Large intestine (tissue), 3 donors: ENCODE measurements at regions not wholly inside any gene's neighbourhood (a gene's known extent, or its start where the extent isn't known, plus 50 kb on each side); places are given as distances from the start of the nearest gene placed in this dataset.

Experiments used
- DNase-seq, 2 donors: peaks; one replicate each; pipeline versions ENCODE4 v3.0.0 to v3.0.0-alpha.2; 2013
- H3K27ac ChIP-seq: one replicate; pipeline ENCODE4 v1.5.1; 2013; ENCODE audit warnings: low read length
- H3K27me3 ChIP-seq: 2 replicates; pipeline ENCODE4 v1.6.1; 2013; ENCODE audit warnings: low read length; ENCODE audit not compliant: control insufficient read depth, insufficient read depth
- H3K36me3 ChIP-seq: 2 replicates; pipeline ENCODE4 v1.6.1; 2013; ENCODE audit warnings: low read length; ENCODE audit not compliant: control insufficient read depth, insufficient read depth
- H3K4me1 ChIP-seq: one replicate; pipeline ENCODE4 v1.6.1; 2013; ENCODE audit warnings: low read length; ENCODE audit not compliant: control insufficient read depth, insufficient read depth
- H3K4me3 ChIP-seq: one replicate; pipeline ENCODE4 v1.5.1; 2013; ENCODE audit warnings: low read length
- H3K9me3 ChIP-seq: one replicate; pipeline ENCODE4 v1.6.1; 2013; ENCODE audit warnings: mild to moderate bottlenecking, low read depth, low read length, moderate library complexity; ENCODE audit not compliant: control insufficient read depth
- WGBS: methylation state at CpG from one replicate; pipeline ENCODE4 v1.1.5; 2013; ENCODE audit warnings: low lambda C conversion rate; ENCODE audit not compliant: insufficient coverage; 5-methylcytosine and 5-hydroxymethylcytosine counted together

DNA sequence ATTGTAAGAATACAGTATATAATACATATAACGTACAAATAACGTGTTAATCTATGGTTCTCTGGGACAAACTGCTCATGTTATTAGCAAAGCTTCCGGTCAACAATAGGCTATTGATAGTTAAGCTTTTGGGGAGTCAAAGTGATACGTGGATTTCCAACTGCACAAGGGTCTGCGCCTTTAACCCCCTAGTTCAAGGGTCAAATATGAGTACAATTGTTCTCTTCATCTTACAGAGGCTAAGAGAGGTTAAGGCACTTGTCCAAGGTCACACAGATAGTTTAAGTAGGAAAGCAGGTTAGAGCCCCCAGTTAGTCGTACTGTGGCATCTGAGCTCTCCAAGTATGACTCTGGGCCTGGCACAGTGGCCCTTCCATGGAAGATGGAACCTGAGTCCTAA, 204.3 kb upstream of the KRR1 start:
- Histone ChIP-seq H3K4me3 (no peak overlapping the region), H3K36me3 (no peaks in the 10 kb centered on the region), H3K27me3 (no peaks in the 10 kb centered on the region), H3K9me3 (no peaks in the 10 kb centered on the region), H3K4me1 (no peaks in the 10 kb centered on the region), H3K27ac (no peak overlapping the region)
- WGBS: 93% methylated on average over 2 of the region's 6 CpGs
- no peak for DNase-seq

DNA sequence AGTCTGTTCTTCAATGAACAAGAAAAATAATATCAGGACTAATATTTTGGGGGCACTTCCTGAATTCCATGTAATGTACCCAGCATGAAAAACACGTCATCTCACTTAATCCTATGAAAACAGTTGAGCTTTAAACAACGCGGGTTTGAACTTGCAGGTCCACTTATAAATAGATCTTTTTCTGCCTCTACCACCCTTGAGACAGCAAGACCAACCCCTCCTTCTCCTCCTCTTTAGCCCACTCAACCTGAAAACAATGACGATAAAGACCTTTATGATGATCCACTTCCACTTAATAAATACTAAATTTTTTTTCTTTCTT, 203.9 kb upstream of the KRR1 start:
- no peak for DNase-seq
- H3K9me3 ChIP-seq: no peaks in the 10 kb centered on the region
- no peaks in the 10 kb centered on the region for H3K27me3 ChIP-seq
- no peaks in the 10 kb centered on the region for H3K36me3 ChIP-seq
- H3K4me3 ChIP-seq: no peak overlapping the region
- WGBS: 94% methylated on average over 4 of the region's 4 CpGs
- no peaks in the 10 kb centered on the region for H3K4me1 ChIP-seq
- H3K27ac ChIP-seq: no peak overlapping the region

DNA sequence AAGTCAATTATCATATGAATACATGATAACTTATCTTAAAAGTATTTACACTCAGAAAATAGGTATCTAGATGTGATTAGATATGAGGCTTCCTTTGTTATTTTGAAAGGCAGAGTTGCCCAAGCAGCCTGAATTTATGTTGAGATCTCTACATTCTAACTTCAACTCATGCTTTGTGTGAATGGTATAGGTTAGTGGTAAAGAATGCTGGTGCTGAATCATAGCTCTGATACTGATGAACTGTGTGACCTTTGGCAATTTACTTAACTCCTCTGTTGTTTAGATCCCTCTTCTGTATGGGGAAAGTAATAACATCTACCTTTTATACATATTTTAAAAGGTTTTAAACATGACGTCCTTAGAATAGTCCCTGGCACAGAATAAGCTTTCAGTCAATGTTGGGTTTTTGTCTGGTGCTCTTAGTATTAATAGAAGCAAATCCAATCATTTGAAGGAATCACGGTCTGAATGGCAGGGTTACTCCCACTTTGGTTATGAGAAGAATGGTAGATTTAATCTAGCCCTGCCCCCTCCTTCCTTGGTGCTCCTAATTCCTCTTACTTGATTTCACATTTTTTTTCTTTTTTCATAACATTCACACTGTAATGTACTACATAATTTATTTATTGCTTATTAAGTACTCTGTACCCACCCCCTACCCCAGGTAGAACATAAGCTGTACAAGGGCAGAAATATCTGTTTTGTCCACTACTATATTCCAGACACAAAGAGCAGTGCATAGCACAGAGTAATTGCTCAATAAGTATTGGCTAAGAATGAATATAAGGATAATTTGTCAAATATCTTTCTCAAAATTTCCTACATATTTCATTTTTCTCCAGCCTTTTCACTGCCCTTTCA, 203.3 kb upstream of the KRR1 start:
- DNase-seq: no peak
- Histone ChIP-seq H3K27ac (no peak overlapping the region), H3K4me3 (no peak overlapping the region), H3K4me1 (no peaks in the 10 kb centered on the region), H3K27me3 (no peaks in the 10 kb centered on the region), H3K9me3 (no peaks in the 10 kb centered on the region), H3K36me3 (no peaks in the 10 kb centered on the region)
- 40% methylated on average over 1 of the region's 2 CpGs for WGBS

DNA sequence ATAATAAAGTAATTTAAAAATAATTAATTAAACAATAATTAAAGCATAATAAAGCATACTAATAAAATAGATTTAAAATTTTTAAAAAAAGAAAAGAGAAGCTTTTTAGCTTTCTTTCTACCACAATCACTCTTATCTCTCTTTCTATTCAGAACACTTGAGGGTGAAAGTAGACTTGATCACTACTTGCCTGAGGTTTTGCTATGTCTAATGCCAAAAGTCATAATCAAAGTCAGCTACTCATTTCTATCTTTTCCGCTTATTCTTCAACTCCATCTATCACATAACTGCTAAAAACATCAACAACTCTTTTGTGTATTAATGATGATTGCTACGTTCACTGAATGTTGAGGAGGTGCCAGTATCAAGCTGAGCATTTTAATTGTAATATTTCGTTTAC, 202.0 kb upstream of the KRR1 start:
- WGBS: 86% methylated on average over 1 of the region's 3 CpGs
- Histone ChIP-seq H3K27me3 (no peaks in the 10 kb centered on the region), H3K27ac (no peak overlapping the region), H3K9me3 (no peaks in the 10 kb centered on the region), H3K4me3 (no peak overlapping the region), H3K4me1 (no peaks in the 10 kb centered on the region), H3K36me3 (no peaks in the 10 kb centered on the region)
- no peak for DNase-seq

DNA sequence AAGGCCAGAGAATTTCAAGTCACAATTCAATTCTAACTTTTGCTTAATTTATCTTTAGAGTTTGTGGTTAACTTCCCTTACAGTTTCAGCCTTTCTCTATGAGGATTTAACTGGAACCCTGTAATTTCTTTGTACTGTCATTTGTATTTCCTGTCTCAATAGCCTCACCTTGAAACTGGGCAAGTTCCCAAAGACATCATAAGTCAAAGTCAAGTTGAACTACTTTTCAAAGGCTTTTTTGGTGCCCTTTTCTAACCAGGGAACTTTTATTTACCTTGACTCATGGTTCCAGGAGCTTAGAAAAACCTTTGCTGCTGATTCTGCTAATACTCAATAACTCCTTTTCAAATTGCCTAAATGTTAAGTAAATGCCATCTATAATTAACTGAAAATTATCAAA, 200.8 kb upstream of the KRR1 start:
- H3K27me3 ChIP-seq: no peaks in the 10 kb centered on the region
- H3K27ac ChIP-seq: no peak overlapping the region
- H3K4me3 ChIP-seq: no peak overlapping the region
- no peaks in the 10 kb centered on the region for H3K9me3 ChIP-seq
- no peaks in the 10 kb centered on the region for H3K4me1 ChIP-seq
- peak in 1 of 2 donors; percentile 26 for DNase-seq
- H3K36me3 ChIP-seq: no peaks in the 10 kb centered on the region

DNA sequence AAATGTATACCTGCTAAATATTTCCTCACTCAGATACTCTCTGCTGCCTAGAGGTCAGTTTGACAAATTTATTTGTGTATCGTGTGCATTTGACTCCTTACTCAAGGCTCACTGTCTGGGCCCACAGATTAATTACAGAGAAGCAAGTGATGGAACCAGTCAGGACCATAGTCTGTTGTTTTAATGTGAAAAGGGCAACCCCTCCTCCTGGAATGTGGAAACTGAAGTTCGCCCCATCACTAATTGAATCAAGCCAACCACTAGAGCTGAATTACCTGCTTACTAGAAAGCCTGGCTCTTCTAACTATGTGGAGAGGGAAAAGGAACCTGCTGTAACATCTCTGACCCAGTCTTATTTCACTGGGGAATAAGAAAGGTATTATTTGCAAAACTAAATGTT, 199.9 kb upstream of the KRR1 start:
- no CpG with 5 or more reads among the region's 2 CpGs for WGBS
- no peak for DNase-seq
- no peaks in the 10 kb centered on the region for H3K27me3 ChIP-seq
- peaks cover 3% of the 10 kb centered on the region for H3K4me1 ChIP-seq
- H3K4me3 ChIP-seq: no peak overlapping the region
- H3K36me3 ChIP-seq: no peaks in the 10 kb centered on the region
- no peaks in the 10 kb centered on the region for H3K9me3 ChIP-seq
- H3K27ac ChIP-seq: no peak overlapping the region

DNA sequence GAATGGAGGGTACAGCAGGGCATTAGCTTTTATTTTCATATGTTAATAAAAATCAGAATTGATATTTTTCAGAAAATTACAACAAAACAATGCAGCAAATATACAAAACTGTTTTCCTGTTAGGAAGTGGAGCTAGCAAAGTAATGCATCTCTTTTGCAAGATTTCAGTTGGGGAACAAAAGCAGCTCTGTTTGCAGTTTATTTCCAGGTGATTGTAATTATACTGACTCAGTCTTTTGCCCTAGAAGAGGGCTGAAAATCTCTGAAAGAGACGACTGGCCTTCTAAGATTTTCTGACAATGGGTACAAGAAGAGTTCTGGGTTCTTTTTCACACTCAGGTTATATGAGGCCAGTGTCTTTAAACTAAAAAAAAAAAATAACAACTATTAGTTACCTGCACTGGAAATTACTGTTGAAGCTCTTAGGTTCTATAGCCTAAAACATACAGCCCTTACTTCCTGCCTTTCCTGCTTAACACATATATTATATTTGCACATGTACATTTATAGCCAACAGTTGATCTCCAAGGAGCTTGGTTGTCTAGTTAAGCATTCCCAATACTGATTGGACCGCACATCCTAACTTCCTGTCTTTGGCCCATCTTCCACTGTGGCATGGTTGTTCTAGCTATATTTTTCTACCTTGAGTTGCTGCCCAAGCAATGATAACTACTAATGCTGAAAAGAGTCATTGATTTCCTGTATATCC, 199.1 kb upstream of the KRR1 start:
- no peak for DNase-seq
- no peaks in the 10 kb centered on the region for H3K9me3 ChIP-seq
- H3K4me3 ChIP-seq: no peak overlapping the region
- WGBS: no CpG with 5 or more reads among the region's 2 CpGs
- H3K27me3 ChIP-seq: no peaks in the 10 kb centered on the region
- no peaks in the 10 kb centered on the region for H3K36me3 ChIP-seq
- H3K27ac ChIP-seq: no peak overlapping the region
- peaks cover 3% of the 10 kb centered on the region for H3K4me1 ChIP-seq

DNA sequence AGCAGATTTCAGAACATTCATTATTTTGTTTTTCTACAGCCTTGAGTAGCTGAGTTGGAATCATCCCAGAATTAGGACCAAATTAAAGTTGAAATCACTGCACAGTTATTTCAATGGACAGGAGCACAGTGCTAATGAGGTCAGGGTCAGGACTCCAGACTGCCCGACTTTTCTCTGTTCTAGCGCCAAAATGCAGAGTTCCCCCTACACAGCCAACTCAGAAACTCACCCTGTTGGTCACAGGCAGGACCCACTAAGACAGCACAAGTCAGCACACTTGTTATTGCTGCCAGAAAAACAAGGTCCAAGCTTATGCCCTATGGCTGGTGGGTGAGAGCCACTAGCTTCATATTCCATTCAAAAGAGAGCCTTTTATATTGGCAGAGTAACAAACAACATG, 198.1 kb upstream of the KRR1 start:
- no peaks in the 10 kb centered on the region for H3K36me3 ChIP-seq
- no peak for DNase-seq
- no CpG with 5 or more reads among the region's 2 CpGs for WGBS

DNA sequence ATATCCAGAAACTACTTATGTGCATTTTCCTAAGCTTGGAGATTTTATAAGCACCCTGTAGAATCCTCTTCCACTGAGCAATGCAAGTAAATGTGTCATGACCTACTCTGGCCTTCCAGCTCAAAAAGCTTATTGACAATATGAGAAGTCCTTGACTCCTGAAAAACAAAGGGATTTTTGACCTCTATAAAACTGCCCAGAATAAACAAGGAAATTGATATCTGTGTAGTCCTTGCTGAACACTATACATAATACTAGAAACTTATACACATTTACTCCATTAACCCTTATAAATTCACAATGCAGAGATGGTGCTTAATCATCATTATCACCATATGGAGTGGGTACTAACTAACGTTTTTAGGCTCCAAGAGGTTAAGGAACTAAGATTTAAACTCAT, 197.4 kb upstream of the KRR1 start:
- no peaks in the 10 kb centered on the region for H3K27me3 ChIP-seq
- WGBS: 50% methylated on average over 1 of the region's 1 CpG
- no peak overlapping the region for H3K27ac ChIP-seq
- no peak for DNase-seq
- no peaks in the 10 kb centered on the region for H3K36me3 ChIP-seq
- H3K9me3 ChIP-seq: no peaks in the 10 kb centered on the region
- no peak overlapping the region for H3K4me3 ChIP-seq
- peaks cover 3% of the 10 kb centered on the region for H3K4me1 ChIP-seq

More for the DNA sequence above, 198.1 kb upstream of the KRR1 start:
- Histone ChIP-seq H3K4me1 (peaks cover 3% of the 10 kb centered on the region), H3K4me3 (no peak overlapping the region), H3K27me3 (no peaks in the 10 kb centered on the region), H3K9me3 (no peaks in the 10 kb centered on the region), H3K27ac (no peak overlapping the region)

DNA sequence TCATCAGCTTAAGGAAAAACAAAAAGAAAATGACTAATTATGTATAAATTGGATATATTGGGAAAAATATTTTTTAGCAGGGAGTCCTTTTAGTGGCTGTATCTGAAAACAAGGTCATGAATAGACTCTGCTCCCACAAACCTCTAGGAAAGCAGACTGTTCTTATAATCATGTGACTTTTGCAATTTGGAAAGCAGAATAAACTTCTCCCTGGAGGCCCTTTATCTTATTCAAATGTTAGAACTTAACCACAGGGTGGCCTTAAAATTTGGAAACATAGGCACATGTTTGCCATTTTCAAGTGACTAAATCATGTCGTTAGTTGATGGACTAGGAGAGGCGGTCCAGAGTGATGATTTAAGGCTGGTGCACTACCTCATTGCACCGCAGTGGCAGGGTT, 196.6 kb upstream of the KRR1 start:
- WGBS: no CpG with 5 or more reads among the region's 3 CpGs
- Histone ChIP-seq H3K27me3 (no peaks in the 10 kb centered on the region), H3K27ac (no peak overlapping the region), H3K9me3 (no peaks in the 10 kb centered on the region), H3K4me1 (peaks cover 3% of the 10 kb centered on the region), H3K4me3 (no peak overlapping the region), H3K36me3 (no peaks in the 10 kb centered on the region)
- no peak for DNase-seq
